RPMI8226 (cell line): ENCODE measurements at regions not wholly inside any gene's neighbourhood (a gene's known extent, or its start where the extent isn't known, plus 50 kb on each side); places are given as distances from the start of the nearest gene placed in this dataset.
"Not testable (repeated sequence)": the region's sequence is repeated elsewhere in the genome, so short reads cannot be mapped to it uniquely, and the experiment has no call there.

ENCODE experiments used
- DNase-seq: peaks from one replicate; pipeline ENCODE4 v3.0.0-alpha.2; 2015

- DNase-seq, result no peak
Observed at GRCh38 chr9:80679916-80680315, 1009.4 kb downstream of the TLE1 start.

- no peak for DNase-seq
Observed at GRCh38 chr9:80678906-80679305, 1010.4 kb downstream of the TLE1 start.

DNA sequence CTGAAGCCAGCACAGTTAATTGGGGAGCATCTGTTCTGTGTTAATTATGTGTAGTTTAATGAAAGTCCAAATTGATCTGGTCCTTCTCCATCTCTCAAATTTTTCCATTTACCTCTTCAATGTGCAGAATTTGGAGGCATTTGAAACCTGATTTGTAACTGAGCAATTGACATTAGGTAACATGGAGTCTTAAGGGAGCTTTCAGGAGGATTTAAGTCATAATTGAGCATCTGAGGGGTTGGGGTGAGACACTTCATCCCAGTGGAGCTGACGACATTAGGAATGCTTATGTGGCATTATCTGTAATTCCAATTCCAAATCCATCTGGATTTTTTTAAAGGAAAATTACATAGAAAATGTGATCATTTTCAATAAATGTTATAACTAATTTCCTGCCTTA lies 1015.9 kb downstream of the TLE1 start:
- no peak for DNase-seq

- DNase-seq, result no peak
Observed at GRCh38 chr9:80665479-80665878, 1023.9 kb downstream of the TLE1 start.

DNA sequence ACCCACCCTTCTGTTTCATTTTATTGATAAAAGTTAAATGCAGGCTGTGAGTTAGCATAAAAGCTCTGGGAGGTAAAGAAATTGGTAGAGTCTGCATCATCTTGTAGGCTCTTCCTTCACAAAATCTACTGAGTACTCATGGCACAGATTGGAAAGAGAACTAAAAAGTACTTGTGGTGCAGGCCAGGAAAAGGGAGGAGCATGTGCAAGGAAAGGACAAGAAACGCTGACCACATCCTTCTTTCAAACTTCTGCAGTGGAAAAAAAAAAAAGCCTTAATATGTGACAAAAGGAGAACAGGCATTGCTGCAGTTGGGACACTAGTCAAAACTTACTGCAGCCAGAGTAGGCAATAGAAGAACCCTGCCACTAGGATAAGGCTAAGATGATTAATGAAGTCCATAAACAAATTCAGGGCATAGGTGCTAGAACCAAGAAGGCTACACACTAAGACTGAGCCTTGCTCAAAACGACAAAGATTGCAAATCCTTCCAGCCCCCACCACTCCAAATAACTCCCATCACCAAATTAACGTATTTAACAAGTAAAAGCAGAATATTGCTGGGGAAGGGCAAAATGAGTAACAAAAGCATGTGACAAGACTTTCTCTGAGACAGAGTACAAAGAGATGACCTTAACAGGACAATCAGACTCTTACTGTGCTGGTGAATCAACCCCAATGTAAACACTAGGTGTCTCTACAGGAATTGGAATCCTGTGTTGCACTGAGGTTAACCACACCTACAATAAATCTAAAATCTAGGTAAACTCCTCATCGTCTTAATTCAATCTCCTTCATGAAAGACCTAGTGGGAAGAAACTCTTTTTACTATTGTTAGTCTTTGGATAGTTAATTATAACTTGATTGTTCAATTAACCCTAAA lies 1024.8 kb downstream of the TLE1 start:
- no peak for DNase-seq

DNA sequence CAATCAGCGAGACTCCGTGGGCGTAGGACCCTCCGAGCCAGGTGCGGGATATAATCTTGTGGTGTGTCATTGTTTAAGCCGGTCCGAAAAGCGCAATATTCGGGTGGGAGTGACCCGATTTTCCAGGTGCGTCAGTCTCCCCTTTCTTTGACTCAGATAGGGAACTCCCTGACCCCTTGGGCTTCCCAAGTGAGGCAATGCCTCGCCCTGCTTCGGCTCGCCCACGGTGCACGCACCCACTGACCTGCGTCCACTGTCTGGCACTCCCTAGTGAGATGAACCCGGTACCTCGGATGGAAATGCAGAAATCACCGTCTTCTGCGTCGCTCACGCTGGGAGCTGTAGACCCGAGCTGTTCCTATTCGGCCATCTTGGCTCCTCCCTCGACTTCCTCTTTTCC lies 1029.6 kb downstream of the TLE1 start:
- not testable (repeated sequence) for DNase-seq

- DNase-seq, result no peak
Observed at GRCh38 chr9:80651044-80651443, 1038.3 kb downstream of the TLE1 start.

DNA sequence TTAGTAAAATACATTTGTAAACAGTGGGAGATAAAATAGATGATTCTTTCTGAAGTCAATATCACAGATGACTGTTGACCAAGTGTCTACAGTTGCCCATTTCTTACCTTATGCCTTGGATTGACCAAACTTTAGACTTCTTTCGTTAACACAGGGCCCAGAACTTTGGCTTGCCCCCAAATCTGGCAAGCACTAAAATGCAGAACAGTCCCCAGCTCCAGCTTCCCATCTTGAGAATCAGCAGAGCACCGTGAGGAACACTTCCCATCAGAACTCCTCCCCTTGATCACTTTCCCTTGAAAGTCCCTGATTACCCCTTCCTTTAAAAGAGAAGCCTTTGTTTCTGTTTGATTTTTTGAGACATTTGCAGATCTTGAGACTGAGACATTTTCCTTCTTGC lies 1039.9 kb downstream of the TLE1 start:
- no peak for DNase-seq

DNA sequence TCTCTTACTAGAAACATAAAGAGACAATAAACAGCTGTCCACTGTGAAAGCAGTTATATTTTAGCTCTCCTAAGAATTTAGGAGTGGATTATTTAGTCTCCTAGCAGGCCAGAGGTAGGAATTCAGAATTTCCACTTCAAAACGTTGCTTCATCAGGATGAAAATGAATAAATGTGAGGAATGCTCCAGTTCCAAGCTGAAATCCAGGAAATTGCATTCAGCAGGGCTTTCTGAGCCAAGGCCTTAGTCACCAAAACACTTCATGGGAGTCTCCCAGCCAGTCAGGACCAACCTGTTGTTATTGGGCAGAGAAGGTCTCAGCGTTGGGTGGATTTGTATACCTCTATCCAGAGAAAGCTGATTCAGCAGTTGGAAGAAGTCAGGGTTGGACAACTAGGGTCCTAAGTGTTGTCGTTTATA lies 1040.3 kb downstream of the TLE1 start:
- DNase-seq, result no peak

GRCh38 chr9:80648336-80648735 lies 1041.0 kb downstream of the TLE1 start:
- DNase-seq, result no peak

- no peak for DNase-seq
Observed at GRCh38 chr9:80646211-80646610, 1043.1 kb downstream of the TLE1 start.

DNA sequence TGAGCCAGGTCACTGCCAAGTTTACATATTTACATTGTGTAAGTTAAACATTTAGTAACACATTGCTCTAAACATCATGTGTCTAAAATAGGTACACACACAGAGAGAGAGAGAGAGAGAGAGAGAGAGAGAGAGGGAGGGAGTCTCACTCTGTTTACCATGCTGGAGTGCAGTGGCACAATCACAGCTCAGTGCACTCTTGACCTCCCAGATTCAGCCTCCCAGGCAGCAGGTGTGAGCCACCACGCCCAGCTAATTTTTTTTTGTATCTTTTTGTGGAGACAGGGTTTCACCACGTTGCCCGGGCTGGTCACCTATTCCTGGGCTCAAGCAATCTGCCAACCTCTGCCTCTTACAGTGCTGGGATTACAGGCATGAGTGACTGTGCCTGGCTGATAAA lies 1045.3 kb downstream of the TLE1 start:
- peak; percentile 2 for DNase-seq

DNA sequence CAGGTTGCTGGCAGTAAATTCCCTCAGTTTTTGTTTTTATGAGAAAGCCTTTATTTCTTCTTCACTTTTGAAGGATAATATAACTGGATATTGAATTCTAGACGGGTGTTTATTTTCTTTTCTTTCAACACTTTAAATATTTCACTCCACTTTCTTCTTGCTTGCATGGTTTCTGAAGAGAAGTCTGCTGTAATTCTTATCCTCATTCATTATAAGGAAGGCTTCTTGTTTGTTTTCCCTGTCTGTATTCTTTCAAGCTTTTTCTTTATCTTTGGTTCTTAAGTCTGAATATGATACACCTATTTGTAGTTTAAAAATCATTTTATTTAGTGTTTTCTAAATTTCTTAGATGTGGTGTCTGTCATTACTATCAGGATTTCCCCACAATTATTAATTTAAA lies 1054.3 kb downstream of the TLE1 start:
- DNase-seq, result no peak

DNA sequence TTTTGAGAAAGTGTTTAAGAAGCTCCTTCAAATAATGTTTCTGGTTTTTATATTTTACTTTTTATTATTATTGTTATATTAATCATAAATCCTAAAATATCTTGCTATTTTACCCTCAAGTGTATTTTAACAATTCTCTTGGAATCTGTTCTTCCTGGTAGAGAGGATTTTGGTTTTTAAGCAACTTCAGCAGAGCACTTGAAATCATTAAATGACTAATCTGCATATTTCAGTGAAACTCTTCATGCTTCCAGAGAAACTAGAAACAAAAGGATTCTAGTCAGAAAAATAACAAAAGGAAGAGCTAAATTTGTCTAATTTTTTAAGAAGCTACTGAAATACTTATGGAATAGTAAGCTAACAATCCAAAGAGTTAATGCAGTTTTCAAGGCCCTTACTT lies 1057.3 kb downstream of the TLE1 start:
- no peak for DNase-seq

DNA sequence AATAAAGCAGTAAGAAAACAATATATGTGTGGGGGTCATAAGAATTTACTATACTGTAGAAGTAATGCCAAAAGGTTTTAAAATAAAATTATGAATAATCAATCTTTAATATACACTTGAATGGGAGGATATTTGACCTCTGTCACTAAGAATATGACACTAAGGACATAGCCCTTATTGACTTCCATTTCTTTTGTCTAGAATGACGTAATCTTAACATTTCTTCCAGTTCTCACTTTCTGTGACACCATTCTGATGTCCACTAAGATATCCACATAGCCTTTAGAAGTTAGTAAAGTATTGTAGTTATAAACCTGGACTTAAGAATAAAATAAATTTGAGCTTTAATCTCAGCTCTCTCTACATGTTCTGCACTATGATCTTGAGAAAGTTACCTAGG lies 1050.7 kb downstream of the TLE4 start:
- no peak for DNase-seq

GRCh38 chr9:80619356-80619755 lies 1047.6 kb downstream of the TLE4 start:
- DNase-seq, result no peak

- no peak for DNase-seq
Observed at GRCh38 chr9:80615964-80616363, 1044.2 kb downstream of the TLE4 start.

GRCh38 chr9:80605793-80606192 lies 1034.0 kb downstream of the TLE4 start:
- no peak for DNase-seq

- DNase-seq, result no peak
Observed at GRCh38 chr9:80605129-80605528, 1033.4 kb downstream of the TLE4 start.

DNA sequence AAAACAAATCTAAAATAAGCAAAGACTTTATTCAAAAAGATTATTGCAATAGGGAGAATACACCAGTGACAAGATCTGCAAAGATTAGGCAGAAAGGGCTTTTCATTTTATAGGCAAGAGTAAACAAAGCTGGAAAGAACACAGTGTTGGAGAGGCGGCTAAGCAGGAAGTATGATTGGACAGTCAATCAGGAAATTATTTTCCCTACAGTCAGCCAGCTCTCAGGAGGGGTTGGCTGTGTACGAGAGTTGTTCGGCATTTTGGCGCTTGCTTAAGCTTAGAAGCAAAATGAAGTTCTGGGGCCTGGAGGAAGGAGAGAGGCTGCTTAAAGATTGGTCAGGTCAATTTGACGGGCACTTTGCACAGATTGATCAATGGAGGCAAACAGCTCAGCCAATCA lies 1030.5 kb downstream of the TLE4 start:
- no peak for DNase-seq

GRCh38 chr9:80596579-80596978 lies 1024.8 kb downstream of the TLE4 start:
- DNase-seq, result no peak

DNA sequence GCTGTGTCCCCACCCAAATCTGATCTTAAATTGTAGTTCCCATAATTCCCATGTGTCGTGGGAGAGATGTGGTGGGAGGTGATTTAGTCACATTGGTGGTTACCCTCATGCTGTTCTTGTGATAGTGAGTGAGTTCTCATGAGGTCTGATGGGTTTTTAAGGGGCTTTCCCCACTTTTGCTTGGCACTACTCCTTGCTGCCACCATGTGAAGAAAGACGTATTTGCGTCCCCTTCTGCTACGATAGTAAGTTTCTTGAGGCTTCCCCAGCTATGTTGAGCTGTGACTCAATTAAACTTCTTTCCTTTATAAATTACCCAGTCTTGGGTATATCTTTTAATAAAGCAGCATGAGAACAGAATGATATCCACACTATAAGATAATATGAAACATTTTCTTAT lies 1023.4 kb downstream of the TLE4 start:
- no peak for DNase-seq

DNA sequence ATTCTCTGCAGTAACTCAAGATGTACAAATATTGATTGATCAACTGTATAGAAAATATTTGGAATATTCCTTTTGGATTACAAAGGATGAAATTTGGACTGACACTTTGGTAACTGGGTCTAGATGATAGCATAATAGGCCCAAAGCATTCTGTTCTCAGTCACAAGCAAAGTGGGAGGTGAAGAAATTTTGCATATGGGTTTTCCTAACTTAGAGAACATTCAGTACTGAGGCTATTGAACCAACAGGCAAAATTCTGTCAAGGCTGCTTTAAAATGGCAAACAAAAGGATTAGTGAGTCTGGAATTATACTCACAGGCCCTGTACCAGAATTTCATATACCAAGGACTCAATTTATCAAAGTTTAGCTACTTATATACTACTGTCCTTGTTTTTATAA lies 1020.6 kb downstream of the TLE4 start:
- no peak for DNase-seq

DNA sequence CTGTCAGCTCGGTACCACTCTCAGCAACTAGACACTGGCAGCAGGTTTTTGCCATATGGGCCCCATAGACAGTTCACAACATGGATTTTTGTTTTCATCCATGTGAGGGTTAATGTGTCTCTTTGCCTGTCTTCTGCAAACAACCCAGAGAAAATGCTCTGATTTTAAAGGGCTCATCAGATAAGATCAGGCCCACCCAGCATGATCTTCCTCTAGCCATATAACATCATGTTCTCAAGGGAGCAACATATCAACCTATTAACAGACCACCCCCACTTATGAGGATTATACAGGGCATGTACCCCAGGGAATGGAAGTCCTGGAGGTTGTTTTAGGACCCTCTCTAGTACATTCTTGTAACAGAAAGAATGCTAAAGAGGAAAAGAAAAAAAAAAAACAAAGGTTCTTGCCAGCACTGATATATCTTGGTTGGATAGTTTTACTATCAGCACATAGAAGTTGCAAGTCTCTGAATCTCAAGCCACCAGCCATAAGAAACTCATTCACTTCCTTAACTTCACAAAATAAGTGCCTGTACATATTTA lies 1015.1 kb downstream of the TLE4 start:
- no peak for DNase-seq

- DNase-seq, result no peak
Observed at GRCh38 chr9:80571953-80572352, 1000.2 kb downstream of the TLE4 start.
